Tibial nerve (tissue), 4 donors: ENCODE measurements at regions not wholly inside any gene's neighbourhood (a gene's known extent, or its start where the extent isn't known, plus 50 kb on each side); places are given as distances from the start of the nearest gene placed in this dataset.

ENCODE experiments used
- EP300 ChIP-seq, 2 donors: sonication (generic); formaldehyde crosslinking; IDR thresholded peaks; one replicate each; pipeline ENCODE4 v1.6.1; 2017; ENCODE audit warnings: antibody characterized with exemption in 2 of 2, mild to moderate bottlenecking in 1 of 2
- POLR2A ChIP-seq, 2 donors: fragments of 450-650 bp; IDR thresholded peaks; one replicate each; pipeline ENCODE4 v1.6.1; 2017; ENCODE audit warnings: antibody characterized with exemption in 2 of 2, mild to moderate bottlenecking in 2 of 2, moderate library complexity in 2 of 2
- TF ChIP-seq, protein P1 (sequence below), 5 experiments: fragments of 200-600 bp in 3 of 5; fragments of 450-650 bp in 2 of 5; sonication (generic) in 3 of 5; IDR thresholded peaks; one replicate each; pipeline ENCODE4 v1.5.1; 2016 to 2019; ENCODE audit warnings: antibody characterized with exemption in 5 of 5, mild to moderate bottlenecking in 3 of 5, moderate library complexity in 2 of 5

DNA sequence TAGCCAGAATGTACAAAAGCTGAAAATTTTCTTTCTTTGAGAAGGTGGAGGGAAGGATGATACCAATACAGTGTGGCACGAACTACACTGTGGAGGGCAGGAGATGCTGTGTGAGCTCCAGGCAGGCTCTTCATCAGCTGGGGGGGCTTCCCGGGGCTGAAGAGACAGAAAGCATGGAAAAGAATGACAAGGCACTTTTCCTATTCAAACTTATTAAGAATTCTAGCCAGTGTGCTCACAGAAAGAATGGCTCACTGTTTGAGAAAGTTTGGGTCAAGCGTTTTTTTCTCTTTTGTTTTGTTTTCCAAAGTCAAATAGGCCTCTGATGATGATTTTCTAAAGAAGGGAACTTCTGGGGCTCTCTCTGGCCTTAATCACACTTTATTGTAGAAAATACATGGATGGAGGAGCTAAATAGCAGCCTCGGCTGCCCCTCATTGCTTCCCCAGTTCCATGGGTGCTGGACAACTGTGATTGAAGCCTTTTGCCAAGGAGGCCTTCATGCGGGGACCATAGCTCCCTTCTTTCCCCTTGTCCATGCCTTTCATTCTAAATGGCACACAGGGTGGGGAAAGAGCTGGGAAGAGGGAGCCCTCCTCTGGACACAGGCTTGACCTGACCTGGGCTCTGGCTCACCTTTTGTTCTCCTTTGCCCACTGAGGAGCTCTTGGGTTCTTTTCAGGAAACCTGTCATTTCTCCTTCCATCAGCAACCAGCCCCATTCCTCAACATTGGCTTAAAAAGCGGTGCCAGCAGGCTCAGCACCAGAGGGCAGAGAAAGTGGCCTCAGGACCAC lies 130.6 kb downstream of the TDRD15 start:
- TF ChIP-seq POLR2A (IDR thresholded peaks at IDR 0.05) (no peak), EP300 (IDR thresholded peaks at IDR 0.05) (no peak)
- TF ChIP-seq, protein P1, sequence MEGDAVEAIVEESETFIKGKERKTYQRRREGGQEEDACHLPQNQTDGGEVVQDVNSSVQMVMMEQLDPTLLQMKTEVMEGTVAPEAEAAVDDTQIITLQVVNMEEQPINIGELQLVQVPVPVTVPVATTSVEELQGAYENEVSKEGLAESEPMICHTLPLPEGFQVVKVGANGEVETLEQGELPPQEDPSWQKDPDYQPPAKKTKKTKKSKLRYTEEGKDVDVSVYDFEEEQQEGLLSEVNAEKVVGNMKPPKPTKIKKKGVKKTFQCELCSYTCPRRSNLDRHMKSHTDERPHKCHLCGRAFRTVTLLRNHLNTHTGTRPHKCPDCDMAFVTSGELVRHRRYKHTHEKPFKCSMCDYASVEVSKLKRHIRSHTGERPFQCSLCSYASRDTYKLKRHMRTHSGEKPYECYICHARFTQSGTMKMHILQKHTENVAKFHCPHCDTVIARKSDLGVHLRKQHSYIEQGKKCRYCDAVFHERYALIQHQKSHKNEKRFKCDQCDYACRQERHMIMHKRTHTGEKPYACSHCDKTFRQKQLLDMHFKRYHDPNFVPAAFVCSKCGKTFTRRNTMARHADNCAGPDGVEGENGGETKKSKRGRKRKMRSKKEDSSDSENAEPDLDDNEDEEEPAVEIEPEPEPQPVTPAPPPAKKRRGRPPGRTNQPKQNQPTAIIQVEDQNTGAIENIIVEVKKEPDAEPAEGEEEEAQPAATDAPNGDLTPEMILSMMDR (IDR thresholded peaks at IDR 0.05) = no peak
